ENCODE measurements at regions not wholly inside any gene's neighbourhood (a gene's known extent, or its start where the extent isn't known, plus 50 kb on each side); places are given as distances from the start of the nearest gene placed in this dataset.

DNA sequence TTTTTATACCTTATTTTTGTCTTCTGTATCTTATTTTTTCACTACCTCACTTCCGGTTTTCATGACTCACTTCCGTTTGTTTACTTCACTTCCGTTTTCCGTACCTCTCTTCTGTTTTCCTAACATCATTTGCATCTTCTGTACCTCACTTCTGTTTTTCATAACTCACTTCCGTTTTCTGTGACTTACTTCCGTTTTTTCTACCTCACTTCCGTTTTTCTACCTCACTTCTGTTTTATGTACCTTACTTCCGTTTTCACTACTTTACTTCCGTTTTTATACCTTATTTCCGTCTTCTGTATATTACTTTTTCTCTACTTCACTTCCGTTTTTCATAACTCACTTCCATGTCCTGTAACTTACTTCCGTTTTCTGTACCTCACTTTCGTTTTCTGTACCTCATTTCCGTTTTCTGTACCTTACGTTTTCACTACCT is 492.5 kb upstream of the AKR1E2 start:
- no peak for TF ChIP-seq POLR2A (IDR thresholded peaks at IDR 0.05)
- TF ChIP-seq, protein P1, sequence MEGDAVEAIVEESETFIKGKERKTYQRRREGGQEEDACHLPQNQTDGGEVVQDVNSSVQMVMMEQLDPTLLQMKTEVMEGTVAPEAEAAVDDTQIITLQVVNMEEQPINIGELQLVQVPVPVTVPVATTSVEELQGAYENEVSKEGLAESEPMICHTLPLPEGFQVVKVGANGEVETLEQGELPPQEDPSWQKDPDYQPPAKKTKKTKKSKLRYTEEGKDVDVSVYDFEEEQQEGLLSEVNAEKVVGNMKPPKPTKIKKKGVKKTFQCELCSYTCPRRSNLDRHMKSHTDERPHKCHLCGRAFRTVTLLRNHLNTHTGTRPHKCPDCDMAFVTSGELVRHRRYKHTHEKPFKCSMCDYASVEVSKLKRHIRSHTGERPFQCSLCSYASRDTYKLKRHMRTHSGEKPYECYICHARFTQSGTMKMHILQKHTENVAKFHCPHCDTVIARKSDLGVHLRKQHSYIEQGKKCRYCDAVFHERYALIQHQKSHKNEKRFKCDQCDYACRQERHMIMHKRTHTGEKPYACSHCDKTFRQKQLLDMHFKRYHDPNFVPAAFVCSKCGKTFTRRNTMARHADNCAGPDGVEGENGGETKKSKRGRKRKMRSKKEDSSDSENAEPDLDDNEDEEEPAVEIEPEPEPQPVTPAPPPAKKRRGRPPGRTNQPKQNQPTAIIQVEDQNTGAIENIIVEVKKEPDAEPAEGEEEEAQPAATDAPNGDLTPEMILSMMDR (IDR thresholded peaks at IDR 0.05) = no peak

Measured in testis (tissue), 2 donors.